GM18873 (cell line): ENCODE measurements at regions not wholly inside any gene's neighbourhood (a gene's known extent, or its start where the extent isn't known, plus 50 kb on each side); places are given as distances from the start of the nearest gene placed in this dataset.
A peak's percentile ranks its signal among the peaks of the same experiment; 100 is the strongest.
"Not testable (repeated sequence)": the region's sequence is repeated elsewhere in the genome, so short reads cannot be mapped to it uniquely, and the experiment has no call there.

ENCODE experiments used
- ATAC-seq: cut with Tn5 transposase; IDR thresholded peaks from one replicate; pipeline ENCODE4 v1.9.1; 2021; ENCODE audit warnings: mild to moderate bottlenecking, moderate library complexity, moderate number of reproducible peaks; ENCODE audit not compliant: unreplicated experiment, low FRiP score

DNA sequence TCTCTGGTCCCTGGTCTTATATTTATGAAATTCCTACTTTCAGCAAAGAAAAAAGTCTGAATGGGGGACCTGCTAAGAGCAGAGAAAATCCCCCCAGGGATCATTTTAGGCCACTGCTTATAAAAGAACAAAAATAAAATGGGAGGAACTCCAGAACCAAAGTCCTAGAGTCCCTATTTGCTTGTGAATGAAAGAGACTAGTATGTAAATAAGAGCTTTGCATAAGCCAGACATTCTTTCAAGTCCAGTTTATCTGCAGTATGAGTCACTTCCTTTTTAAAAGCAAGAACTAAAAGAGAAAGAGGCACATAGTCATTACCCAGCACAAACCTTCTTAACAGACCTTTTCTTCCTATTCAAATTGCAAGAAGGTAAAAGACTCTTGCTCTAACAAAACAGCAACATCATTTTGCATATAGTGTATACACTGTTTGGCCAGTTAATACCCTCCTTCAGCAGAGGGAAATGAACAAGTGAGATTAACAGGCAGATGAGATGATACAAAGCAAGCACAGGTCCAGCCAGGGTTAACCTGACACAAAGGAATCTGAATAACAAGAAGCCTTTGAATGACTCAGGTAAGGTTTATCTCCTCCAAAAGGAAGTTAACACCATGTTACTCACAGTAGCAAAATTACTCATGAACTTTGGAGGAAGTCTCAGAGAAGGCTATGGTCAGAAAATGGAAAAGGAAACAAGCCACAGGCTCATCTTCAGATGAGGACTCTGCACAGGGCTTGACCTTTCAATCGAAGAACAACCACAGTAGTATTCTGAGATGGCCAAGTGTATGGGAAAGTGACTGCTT, 87.3 kb downstream of the PHLDA1 start:
- peak; percentile 98 for ATAC-seq

DNA sequence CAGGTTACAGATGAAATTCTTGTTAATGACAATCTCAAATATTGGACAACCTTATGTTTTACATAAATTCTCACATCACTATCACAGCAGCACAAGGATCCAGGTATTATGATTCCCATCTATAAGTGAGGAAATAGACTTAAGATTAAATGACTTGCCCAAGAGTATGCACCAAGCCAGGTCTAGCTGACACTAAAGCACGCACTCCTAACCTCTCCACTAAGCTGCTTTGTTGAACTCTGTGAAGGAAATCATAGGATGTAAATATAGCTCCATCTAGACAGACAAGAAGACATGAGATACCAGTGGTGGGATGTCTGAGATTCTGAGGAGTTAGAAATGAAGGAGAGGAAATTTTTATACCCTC, 87.9 kb downstream of the PHLDA1 start:
- ATAC-seq, result no peak

DNA sequence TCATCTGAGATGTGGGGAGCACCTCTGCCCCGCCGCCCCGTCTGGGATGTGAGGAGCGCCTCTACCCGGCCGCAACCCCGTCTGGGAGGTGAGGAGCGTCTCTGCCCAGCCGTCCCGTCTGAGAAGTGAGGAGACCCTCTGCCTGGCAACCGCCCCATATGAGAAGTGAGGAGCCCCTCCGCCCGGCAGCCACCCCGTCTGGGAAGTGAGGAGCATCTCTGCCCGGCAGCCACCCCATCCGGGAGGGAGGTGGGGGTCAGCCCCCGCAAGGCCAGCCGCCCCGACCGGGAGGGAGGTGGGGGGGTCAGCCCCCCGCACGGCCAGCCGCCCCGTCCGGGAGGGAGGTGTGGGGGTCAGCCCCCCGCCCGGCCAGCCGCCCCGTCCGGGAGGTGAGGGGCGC, 89.9 kb downstream of the PHLDA1 start:
- not testable (repeated sequence) for ATAC-seq

DNA sequence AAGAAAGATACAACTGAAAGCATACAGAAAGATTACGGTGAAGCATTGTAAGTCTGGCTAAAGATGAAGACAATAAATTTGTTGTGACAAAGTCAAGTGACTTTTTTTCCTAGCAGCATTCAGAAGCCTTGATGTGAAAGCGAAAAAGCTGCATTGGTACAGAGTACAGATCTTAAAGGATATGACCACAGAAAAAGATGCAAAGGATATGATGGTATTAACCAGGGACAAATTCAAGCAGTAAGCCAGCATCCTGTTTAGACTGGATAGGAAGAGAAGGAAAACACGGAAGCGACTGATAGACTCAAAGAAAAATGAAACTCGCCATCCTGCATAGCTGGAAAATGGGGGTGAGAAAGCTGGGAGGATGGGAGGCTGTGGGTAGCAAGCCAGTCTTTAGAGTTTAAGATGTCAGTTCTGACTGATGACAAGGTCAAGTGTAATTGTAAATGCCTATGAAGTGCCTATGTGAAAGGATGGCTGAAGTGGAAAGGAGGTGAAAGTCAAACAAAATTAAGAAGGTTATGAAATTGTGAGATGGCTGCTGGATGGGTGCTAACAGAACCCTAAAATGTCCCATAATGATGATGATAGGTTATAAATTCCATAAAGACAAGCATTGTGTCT, 92.4 kb downstream of the PHLDA1 start:
- no peak for ATAC-seq

DNA sequence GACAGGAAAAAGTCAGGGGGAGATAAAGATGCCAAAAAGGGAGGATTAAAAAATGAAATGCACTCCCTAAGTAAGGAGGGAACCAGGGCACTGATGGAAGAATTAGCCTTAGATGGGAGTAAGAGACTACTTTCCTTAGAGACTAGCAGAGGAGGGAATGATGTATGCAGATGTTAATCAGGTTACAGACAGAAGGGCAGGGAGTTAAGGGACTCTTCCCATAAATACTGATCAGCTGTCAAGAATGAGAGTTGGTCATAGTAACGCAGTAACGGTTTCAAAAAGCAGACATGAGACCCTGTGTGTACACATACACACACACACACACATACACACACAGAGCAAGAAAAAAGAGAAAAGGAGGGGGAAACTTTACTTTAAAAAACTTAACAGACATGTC, 93.4 kb downstream of the PHLDA1 start:
- no peak for ATAC-seq

DNA sequence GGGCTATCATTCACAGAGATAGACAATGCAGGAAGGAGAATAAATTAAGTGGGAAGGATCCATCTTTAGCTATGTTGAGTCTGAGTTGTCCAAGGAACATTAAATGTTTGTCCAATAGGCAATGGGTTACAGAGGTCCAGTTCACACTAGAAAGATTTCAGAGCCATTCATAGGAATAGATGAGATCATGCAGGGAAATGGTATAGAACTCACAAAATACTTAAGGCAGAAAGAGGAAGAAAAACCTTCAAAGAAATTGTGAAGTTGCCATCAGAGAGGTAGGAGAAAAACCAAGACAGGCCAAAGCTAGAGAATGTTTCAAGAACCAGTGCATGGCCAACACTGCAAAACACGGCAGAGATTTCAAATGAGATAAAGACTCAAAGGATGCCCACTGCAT, 94.1 kb downstream of the PHLDA1 start:
- ATAC-seq, result no peak

DNA sequence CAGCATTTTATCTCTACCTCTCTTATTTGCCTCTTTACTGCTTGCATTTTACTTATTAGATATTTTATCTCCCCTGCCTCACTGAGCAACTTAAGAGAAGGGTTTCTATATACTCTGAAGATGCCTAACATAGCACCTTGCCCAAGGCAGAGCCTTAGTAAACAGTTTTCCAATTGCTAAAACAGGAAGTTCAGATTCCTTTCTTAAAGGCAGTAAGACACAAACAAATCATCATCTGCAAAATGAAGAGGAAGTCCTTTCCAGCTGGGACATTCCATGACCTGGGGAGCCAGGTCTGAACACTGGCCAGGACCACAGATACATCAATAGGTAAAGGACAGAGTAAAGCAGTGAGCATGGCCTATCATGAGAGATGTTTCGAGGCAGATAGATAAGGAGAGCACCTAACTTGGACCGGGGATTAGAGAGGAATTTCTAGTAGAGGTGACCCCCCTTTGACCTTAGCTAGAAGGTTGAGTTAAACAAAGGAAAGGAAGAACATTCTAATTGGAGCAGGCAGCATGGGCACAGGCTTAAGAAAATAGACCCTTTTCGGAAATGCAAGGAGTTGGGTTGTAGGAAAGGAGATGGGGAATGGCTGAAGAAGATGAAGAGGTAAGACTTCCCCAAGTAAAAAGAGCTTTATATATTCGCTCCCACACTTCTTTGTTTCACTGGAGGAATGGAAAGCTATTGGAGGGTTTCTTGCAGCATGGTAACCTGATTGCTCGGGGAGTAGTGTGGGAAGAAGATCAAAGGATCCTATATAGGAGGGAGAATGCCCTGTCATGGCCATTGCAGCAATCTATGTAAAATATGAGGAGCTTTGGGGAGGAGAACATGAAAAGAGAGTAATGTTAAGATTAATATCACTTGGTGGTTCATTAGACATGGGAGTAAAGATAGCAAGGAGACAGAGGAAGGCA, 94.8 kb downstream of the PHLDA1 start:
- ATAC-seq, result no peak

DNA sequence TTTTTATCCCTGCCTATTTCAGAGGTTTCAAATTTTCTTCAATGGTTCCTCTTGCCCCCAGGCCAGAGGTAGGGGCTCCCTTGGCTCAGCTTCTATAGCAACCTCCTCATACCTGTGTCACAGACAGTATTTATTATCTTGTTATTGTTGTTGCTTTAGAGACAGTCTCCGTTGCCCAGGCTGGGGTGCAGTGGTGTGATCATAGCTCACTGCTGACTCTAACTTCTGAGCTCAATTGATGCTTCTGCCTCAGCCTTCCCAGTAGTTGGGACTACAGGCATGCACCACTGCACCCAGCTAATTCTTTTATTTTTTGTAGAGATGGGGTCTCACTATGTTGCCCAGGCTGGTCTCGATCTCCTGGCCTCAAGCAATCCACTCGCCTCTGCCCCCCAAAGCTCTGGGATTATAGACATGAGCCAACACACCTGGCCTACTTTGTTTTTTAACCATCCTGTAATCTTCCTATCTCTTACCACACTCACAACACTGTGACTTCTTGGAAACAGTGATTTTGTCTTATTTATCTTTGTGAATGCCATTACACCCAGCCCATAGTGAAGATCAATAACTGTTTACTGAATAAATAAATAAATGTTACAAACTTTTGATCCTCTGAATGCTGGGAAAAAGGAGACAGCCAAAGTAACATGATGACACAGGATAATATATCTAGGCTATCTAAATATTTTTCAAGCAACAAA, 95.9 kb downstream of the PHLDA1 start:
- ATAC-seq, result no peak

DNA sequence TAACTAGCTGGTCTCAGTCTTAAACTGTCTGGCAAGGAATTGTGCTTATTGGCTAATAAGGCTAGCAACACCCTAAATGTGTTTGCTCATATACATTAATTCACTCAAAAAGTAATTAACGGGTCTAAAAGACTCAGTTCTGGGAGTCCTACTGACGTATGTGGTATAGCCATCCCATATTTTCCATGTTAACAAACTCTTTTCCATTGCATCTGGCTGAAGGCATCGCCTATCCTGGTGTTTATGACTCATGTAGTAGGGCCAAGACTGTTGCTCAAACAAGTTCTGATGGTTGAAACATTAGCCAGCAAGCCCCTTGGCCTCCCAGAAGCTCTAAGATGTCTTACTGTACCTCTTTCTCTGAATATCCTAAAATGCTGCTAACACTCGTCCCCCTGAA, 98.5 kb downstream of the PHLDA1 start:
- ATAC-seq, result no peak

DNA sequence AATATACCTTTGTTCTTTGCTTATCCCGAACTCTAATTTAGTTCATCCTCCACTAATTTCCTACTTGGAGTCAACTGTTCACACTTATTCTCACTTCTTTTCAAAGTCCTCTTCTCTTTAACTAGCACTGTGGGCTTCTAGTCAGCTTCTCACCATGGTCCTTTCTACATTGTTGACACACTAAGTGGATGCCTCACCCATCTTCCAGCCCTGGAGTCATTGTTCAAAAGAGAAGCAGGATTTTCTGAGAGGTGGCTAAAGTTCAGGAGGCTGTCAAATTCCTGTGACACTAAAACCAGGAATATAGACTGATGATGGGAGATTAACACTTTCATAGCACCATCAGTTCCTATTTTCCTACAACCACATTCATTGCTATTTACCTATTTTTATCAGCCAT, 99.3 kb downstream of the PHLDA1 start:
- no peak for ATAC-seq

DNA sequence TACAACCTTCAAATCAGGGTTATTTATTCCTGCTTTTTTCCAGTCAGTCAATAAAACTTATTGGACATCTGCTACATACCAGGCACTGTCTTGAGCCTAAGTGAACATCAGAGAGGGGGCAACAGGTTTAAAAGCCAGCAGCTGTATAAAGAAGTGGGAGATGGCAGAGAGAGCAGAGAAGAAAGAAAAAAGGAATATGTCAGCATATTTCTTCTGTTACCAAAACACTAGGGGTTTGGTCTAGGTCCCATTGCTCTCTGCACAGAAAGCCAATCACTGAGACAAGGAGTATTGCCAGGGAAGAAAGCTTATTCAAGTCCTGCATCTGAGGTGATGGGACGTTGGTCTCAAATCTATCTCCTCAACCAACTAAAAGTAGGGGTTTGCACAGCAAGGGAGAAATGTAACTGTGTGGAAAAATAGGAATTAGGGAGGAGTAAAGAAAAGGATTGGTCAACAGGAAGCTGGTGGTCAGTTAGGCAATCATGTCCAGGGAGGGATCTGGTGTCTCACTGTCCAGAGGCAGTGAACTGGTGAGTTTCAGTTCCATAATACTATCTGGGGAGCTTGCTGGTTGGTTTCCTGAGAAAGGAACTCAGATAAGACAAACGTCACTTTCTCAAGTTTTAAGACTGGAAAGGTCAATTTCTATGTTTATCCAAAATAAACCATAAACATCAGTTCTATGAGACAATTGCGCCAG, 107.5 kb downstream of the PHLDA1 start:
- ATAC-seq, result no peak

DNA sequence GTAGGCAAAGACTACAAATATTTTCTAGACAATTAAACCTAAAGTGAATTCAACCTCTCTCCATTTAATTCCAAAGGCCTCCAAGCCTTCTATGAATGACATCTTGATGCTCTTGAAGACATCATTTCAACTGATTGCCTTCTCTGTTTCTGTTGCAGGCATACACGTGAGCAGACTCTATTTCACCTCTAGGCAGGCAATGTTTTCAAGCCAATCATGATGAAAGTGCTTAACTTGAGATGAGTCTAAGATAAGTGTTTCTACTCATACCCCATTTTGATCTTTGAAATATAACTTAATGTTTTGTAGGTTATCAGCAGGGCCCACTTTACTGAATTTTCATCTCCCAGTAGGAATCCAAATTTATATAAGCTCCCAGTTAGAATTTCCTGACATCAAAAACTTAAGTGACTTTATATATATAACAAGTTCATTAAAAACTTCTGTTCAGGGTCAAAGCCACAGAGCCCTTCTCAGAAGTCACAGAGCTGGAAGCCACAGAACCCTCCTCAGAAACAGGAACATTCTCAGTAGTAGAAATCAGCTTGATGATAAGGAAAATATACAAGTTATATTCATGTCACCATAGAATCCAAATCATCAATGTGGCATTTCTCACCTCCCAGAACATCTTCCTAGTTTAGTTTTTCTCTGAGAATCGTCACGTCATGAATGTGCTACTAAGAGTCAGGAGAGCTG, 108.5 kb downstream of the PHLDA1 start:
- no peak for ATAC-seq

DNA sequence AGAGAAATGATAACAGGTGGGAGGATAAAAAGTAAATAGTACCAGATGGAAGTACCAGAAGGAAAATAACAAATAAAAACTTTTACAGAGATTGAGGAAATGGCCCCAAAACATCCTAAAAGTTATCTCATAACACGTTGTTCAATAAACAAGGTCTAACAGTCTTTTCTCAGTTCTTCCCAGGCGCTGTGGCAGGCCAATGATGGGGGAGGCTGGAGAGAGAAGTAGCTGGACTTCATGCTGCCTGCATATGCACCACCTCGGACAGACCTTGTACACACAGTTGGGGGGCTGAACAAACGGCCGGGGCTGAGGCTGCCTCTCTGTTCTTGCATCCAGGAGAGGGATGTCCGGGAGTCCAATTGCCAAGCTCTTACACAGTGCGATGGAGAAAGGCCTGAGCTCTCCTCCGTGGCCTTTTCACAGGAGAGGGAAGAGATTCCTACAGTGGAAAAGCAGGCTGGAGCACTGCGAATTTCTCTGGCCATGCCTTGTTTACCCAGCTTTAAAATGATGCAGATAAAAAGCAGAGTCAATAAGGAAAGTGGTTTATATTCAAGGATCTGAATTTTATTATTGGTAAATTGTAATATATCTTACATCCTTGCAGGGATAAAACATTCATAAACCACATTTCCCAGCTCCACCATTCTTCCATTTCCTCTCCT, 109.8 kb downstream of the PHLDA1 start:
- no peak for ATAC-seq

DNA sequence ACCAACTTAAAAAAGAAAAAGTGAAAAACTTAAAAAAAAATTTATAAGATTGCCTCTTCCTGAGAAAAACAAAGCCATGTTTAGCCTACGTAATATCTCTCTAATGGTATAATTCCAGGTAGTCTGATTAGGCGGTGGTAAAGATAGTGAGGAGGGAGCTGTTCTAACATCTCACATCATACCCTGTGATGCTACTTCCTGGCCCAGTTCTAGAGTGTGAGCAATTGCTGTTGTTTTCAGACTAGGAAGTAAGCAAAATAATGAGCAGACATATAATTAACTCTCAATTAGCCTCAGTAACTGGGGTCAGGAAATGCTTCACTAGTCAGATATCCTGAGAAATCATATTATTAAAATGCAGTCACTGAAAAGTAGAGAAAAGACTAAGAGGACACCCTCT, 113.9 kb downstream of the PHLDA1 start:
- ATAC-seq, result no peak

DNA sequence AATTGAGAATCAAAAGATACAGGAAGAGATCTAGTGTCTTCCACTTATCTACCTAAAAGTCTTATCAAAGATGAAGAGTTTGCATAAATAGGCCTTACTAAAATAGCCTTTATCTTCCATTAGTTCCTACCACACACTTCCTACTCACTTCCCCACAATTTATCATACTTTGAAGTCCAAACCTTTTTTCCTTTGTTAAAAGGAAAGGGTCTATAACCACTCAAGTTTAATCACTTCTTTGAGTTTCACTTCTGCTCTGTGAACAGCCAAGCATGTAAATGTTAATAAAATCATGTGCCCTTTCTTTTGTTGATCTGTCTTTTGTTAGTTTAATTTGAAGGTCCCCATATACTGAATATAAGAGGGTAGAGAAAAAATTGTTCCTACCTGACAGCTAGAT, 114.5 kb downstream of the PHLDA1 start:
- no peak for ATAC-seq

DNA sequence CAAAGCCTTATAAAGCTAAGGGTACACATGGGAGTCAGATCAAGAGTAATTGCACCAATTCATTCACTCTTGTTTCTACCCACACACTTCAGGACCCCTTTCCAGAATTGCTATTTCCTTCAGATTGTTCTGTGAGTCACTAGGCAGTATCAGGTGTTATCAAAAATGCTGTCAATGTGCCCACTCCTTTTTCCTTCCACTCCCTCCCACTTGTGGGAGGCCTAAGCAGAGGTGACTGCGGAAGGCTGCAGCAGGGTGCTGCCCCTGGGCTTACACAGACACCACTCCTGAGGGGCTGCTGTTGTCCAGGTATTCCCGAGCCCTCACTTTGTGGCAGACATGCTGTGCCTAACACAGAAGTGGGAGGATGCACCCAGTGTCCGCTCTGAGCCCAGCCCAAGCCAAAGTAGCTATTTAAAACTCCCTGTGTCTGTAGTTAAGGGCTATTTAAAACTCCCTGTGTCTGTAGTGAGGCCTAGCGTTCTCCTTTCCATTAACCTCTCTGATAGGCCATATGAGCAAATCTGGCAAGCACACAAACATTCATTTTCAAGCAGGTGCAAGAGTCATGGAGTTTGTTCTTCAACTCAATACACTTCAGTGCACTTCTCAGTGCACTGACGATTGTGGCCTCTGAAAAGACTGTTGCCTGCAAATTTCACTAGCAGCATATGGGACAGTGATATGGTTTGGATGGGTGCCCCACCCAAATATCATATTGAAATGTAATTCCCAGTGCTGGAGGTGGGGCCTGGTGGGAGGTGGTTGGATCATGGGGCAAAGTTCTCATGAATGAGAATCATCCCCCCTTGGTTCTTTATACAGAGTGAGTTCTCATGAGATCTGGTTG, 117.8 kb downstream of the PHLDA1 start:
- ATAC-seq, result no peak

DNA sequence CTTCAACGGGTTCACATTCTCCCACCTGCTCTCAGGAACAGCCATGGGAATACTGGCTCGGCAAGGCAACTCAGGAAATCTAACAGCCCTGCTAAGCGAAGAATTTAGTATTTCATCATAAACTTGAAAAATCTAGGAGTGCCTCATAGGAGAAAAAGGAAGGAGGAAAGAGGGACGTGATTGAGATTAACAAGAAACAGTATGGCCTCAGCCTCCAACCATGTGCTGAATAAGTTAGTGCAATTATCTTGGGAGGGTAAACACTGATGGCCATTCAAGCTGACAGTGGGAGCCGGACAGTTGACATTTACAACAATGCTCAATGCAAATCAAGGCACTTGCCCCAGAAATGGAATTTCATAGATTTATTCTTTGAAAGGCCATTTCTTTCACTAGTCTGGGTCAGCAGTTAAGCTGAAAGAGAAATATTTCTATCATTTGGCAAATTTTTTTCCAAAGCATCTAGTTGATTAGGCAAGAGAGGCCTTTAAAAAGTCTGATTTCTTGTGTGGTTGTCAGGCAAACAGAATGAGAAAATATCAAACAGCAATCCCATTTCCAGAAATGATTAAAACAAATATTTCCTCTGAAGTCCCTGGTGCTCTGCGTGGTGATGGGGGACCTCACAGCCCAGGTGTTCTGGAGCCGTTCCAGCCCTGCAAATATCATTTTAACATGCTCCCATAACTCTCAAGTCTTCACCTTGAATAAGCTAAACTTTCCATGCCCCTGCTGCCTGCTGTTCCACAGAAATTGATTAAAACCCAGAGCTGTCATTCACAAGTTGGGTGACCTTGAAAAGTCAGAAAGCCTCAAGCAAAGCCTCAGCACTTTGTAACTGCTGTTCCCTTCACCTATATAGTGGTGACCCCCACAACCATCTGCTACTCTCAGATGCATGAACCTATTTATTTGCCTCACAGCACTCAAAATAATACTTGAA, 121.6 kb downstream of the PHLDA1 start:
- ATAC-seq, result no peak
